ENCODE measurements at regions not wholly inside any gene's neighbourhood (a gene's known extent, or its start where the extent isn't known, plus 50 kb on each side); places are given as distances from the start of the nearest gene placed in this dataset.
"Not testable (repeated sequence)": the region's sequence is repeated elsewhere in the genome, so short reads cannot be mapped to it uniquely, and the experiment has no call there.

GRCh38 chr6:144395826-144396225 lies 110.7 kb downstream of the UTRN start:
- no peak for DNase-seq (ENCODE audit: low spot score)

DNA sequence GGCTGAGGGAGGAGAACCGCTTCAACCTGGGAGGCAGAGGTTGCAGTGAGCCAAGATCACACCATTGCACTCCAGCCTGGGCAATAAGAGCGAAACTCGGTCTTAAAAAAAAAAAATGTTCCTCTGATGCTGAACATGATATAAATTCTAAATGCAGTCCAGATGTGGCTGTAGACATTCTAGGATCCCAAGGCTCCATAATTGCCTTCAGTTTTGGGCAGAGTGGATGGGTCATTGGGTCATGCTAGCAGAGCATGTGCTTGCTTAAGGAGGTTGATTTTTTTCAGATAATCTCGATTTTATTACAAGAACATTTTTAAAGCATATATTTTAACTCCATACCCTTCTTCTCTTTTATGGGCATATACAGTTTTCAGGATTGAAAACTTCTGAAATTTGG lies 112.0 kb downstream of the UTRN start:
- no peak for DNase-seq (ENCODE audit: low spot score)

DNA sequence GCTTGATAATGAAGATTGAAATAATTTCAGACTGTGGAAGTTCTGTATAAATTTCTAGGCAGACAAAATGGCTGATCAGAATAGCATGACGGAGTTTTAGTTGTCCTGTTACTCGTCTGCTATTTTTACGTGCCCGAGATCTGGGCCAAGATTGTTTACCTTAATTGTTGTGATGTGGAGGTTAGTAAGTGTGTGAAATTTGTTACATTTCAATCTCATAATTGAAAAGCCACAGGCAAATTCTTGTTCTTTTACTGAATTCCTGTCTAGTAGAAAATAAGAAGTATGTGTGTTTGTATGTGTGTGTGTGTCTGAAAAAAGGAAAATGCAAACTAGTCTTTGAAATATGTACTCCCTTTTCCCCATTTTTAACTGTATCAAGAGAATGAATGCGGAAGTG lies 115.2 kb downstream of the UTRN start:
- DNase-seq (ENCODE audit: low spot score): no peak

GRCh38 chr6:144401736-144402733 lies 116.9 kb downstream of the UTRN start:
- DNase-seq (ENCODE audit: low spot score): no peak

DNA sequence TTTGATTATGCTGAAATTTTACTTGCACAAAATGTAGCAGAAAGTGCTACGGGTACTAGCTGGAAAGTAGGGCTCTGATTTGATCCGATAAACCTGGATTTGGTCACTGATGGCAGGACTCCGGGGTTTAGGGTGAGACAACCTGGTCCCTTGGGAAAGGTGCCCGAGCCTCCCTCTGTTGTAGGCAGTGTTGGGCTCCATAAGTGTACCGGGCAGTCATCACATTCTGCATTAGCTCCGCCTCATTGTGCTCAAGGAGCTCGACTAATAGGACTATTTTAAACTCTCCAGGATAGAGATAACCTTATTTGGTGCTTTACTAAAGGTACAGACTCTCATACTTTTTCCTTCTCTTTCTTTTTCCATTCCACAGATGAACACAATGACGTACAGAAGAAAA lies 117.6 kb downstream of the UTRN start:
- no peak for DNase-seq (ENCODE audit: low spot score)

GRCh38 chr6:144405163-144405562 lies 120.0 kb downstream of the UTRN start:
- no peak for DNase-seq (ENCODE audit: low spot score)

- no peak for DNase-seq (ENCODE audit: low spot score)
These were observed 121.7 kb downstream of the UTRN start for GRCh38 chr6:144406796-144407195.

- no peak for DNase-seq (ENCODE audit: low spot score)
These were observed 123.0 kb downstream of the UTRN start for GRCh38 chr6:144408161-144408560.

- DNase-seq (ENCODE audit: low spot score): no peak
These were observed 124.9 kb downstream of the UTRN start for GRCh38 chr6:144410059-144410458.

GRCh38 chr6:144410574-144410973 lies 125.4 kb downstream of the UTRN start:
- DNase-seq (ENCODE audit: low spot score): not testable (repeated sequence)

GRCh38 chr6:144411531-144412165 lies 126.5 kb downstream of the UTRN start:
- no peak for DNase-seq (ENCODE audit: low spot score)

- DNase-seq (ENCODE audit: low spot score): no peak
These were observed 128.3 kb downstream of the UTRN start for GRCh38 chr6:144413418-144413817.

GRCh38 chr6:144415014-144415413 lies 129.9 kb downstream of the UTRN start:
- DNase-seq (ENCODE audit: low spot score): peak; percentile 17

DNA sequence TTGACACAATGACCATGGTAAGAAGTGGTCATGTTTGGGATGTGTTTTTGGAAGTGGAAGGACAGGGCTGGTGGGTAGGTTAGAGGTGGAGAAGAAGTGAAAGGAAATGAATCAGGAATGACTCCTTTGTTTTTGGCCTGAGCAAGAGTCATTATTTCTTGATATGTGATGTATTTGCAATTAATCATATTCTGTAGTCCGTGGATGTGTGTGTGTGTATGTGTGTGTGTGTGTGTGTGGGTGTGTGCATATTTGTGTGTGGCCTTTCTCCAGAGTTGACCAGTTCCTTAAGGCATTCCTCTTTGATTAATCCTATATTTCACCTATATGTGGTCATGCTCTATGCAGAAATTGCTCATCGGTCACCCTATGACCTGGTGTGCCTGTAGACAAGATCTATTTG lies 130.7 kb downstream of the UTRN start:
- DNase-seq (ENCODE audit: low spot score): no peak

DNA sequence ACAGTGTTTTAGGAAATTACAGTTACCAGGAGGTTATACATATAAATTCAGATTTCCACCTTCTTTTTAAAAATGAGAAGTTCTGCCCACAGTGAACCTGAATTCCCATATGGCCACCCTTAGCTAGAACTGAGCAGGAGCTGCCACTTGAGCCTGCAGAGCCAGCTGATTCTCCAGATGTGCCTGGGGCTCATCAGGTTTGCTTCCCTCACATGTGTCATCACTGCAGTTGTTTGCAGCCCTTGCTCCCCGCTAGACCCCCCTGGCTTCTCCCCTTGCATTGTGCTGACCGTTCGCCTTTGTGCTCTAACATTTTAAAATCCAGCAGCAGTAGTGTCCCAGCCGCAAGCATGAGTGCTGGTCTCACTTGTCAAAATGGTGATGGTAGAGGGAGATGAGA lies 131.1 kb downstream of the UTRN start:
- no peak for DNase-seq (ENCODE audit: low spot score)

DNA sequence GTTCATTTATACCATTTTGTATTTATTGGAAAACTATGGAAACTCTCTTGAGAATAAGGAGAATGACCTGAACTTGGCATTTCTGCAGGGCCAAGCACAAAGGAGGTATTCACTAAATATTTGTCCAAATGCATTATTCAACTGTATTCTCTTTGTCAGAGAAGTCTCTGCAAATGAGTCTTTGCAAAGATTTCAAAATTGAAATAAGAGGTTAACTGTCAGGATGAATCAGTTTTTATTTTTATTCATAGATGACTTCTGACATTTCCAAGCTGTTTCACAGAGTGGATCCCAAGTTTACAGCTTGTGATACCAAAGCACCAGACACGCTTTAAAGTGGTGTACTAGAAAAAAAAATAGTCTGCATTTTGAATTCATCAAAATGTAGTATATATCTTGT lies 131.6 kb downstream of the UTRN start:
- DNase-seq (ENCODE audit: low spot score): no peak

DNA sequence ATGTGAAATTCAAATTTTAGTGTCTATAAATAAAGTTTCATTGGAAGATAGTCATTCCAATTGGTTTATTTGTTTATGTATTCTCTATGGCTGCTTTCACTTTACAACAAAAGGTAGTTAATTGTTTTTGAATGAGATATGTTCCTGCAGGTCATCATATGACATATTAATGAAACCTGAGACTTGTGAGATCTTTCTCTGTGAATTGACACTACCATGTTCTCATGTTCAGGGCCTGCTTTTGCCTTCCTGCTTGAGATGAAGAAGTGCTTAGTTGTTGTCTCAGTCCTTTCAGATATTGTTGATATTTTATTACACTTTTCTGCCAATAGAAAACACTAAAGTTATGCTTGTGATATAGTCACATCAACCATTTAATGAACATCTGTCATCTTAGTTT lies 132.5 kb downstream of the UTRN start:
- DNase-seq (ENCODE audit: low spot score): no peak

- DNase-seq (ENCODE audit: low spot score): no peak
These were observed 133.9 kb downstream of the UTRN start for GRCh38 chr6:144418959-144419545.

GRCh38 chr6:144423167-144423566 lies 138.0 kb downstream of the UTRN start:
- peak; percentile 21 for DNase-seq (ENCODE audit: low spot score)

- DNase-seq (ENCODE audit: low spot score): no peak
These were observed 144.6 kb downstream of the UTRN start for GRCh38 chr6:144429753-144430152.

GRCh38 chr6:144433446-144433845 lies 148.3 kb downstream of the UTRN start:
- DNase-seq (ENCODE audit: low spot score): not testable (repeated sequence)

GRCh38 chr6:144434308-144434990 lies 149.3 kb downstream of the UTRN start:
- DNase-seq (ENCODE audit: low spot score): no peak

Data from HuH-7 (cell line).